ENCODE measurements at regions not wholly inside any gene's neighbourhood (a gene's known extent, or its start where the extent isn't known, plus 50 kb on each side); places are given as distances from the start of the nearest gene placed in this dataset.

DNA sequence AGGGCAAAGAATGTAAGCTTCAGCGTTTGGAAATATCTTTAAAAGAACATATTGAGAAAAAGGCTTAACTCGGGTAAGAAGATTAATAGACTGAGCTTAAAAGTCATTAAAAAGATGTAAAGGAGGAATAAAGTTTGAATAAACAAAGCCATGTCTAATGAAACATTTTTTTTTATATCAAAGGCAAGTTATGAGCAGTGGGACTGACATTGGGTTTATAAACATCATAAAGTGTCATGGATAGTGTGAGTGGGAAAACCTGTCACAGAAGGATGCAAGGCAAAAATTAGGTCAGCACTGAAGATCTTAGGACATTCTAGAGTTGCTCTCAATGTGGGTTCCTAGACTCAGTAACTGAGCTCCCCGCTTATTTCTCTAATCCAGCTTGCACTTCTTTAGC, 438.0 kb upstream of the CDH11 start:
- TF ChIP-seq, protein P1, sequence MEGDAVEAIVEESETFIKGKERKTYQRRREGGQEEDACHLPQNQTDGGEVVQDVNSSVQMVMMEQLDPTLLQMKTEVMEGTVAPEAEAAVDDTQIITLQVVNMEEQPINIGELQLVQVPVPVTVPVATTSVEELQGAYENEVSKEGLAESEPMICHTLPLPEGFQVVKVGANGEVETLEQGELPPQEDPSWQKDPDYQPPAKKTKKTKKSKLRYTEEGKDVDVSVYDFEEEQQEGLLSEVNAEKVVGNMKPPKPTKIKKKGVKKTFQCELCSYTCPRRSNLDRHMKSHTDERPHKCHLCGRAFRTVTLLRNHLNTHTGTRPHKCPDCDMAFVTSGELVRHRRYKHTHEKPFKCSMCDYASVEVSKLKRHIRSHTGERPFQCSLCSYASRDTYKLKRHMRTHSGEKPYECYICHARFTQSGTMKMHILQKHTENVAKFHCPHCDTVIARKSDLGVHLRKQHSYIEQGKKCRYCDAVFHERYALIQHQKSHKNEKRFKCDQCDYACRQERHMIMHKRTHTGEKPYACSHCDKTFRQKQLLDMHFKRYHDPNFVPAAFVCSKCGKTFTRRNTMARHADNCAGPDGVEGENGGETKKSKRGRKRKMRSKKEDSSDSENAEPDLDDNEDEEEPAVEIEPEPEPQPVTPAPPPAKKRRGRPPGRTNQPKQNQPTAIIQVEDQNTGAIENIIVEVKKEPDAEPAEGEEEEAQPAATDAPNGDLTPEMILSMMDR (conservative IDR thresholded peaks at IDR 0.05 in 1 of 2, IDR thresholded peaks at IDR 0.05 in 1 of 2; ENCODE audit: extremely low read depth in 1 of 2, insufficient read depth in 1 of 2, low read depth in 1 of 2, low read length in 2 of 2): no peak
- no peak for TF ChIP-seq EZH2 (IDR thresholded peaks at IDR 0.05; ENCODE audit: borderline replicate concordance, low read length)
